GM08714 (cell line): ENCODE measurements at regions not wholly inside any gene's neighbourhood (a gene's known extent, or its start where the extent isn't known, plus 50 kb on each side); places are given as distances from the start of the nearest gene placed in this dataset.
"Not testable (repeated sequence)": the region's sequence is repeated elsewhere in the genome, so short reads cannot be mapped to it uniquely, and the experiment has no call there.

ENCODE experiments used
- H3K4me3 ChIP-seq: fragments of 200-500 bp; sonication (Bioruptor generic); 2 replicates; pipeline ENCODE4 v1.5.1; 2014; ENCODE audit warnings: mild to moderate bottlenecking, low read length, inconsistent platforms
- ZNF274 ChIP-seq: IDR thresholded peaks from 2 replicates; pipeline ENCODE4 v1.6.1; 2012; ENCODE audit warnings: mild to moderate bottlenecking, low read depth, low read length

DNA sequence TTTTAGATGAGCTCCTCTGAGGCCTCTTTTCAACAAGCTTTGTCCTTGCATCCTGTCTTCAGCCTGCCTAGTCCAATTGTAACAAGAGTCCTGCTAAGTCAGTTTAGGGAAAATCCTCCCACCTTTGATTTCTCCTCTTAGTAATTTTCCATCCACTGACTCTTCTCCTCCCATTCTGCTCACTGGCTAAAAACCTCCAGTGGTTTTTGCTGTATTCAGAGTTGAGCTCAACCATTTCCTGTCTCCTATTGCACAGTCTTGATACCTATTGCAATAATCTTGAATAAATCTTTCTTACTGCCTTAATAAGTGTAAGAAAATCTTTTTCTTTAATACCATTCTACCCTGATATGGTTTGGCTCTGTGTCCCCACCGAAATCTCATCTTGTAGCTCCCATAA lies 117.8 kb upstream of the ENPP6 start:
- no peak for TF ChIP-seq ZNF274
- H3K4me3 ChIP-seq = no peak overlapping the region

DNA sequence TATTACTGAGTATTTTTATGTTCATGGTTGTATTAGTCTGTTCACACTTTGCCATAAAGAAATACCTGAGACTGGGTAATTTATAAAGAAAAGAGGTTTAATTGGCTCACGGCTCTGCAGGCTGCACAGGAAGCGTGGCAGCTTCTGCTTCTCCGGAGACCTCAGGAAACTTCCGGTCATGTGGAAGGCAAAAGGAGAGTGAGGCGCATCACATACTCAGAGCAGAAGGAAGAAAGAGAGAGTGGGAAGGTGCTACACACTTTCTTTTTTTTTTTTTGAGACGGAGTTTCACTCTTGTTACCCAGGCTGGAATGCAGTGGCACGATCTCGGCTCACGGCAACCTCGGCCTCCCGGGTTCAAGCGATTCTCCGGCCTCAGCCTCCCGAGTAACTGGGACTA lies 115.8 kb upstream of the ENPP6 start:
- H3K4me3 ChIP-seq = not testable (repeated sequence)

- no peak for TF ChIP-seq ZNF274
- H3K4me3 ChIP-seq = no peak overlapping the region
These were observed 113.8 kb upstream of the ENPP6 start for GRCh38 chr4:184331268-184331995.

GRCh38 chr4:184330517-184331094 lies 112.9 kb upstream of the ENPP6 start:
- H3K4me3 ChIP-seq = not testable (repeated sequence)

GRCh38 chr4:184329659-184330400 lies 112.2 kb upstream of the ENPP6 start:
- TF ChIP-seq ZNF274 = no peak
- H3K4me3 ChIP-seq = no peak overlapping the region

GRCh38 chr4:184329235-184329634 lies 111.6 kb upstream of the ENPP6 start:
- no peak overlapping the region for H3K4me3 ChIP-seq
- no peak for TF ChIP-seq ZNF274

DNA sequence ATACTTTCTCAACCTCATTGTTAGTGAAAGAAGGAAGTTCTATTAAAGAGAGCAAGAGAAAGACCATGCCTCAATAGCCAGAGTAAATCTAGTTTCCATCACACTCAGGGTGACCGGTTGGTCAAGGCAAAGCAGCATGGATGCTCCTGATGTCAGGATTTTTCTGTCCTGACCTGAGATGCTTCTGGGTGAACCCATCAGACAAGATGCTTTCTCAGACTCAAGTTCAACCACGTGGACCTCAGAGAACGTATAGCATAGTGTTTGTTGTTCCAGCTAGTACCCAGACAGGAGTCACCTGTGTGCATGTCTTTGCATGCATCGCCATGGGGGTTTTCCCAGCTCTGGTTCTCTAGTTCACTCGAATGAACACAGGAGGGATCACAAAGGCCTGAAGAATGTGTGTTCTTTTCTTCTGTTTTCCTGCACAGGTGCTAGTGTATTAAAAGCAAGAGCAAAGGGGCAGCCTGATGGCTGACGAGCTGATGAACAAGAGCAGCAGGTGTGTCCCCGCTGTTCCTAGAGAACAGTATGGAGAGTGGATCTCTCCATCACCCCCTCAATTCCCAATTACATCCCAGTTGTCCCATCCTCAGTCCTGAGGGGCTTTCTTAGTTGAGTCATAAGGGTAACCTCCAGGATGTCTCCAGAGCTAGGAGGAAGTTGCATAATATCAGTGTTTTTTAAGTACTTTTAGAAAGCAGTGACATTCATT lies 110.5 kb upstream of the ENPP6 start:
- no peak overlapping the region for H3K4me3 ChIP-seq
- no peak for TF ChIP-seq ZNF274

DNA sequence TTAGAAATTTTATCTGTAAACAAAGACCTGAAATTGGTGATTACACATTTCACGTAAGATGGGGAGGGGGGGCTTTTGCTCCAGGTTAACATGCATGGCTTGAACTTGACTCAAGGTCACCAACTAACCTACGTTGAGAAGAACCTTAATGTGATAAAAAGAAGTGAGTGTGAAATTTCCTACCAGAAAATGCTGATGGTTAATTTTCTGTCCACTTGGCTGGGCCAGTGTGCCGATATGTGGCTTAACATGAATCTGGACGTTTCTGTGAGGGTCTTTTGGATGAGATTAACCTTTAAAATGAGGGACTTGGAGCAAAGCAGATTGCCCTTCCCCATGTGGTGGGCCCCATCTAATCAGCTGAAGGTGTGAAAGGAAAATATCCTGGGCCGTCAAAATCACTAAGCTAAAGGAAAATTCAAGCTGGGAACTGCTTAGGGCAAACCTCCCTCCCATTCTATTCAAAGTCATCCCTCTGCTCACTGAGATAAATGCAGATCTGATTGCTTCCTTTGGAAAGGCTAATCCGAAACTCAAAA lies 107.3 kb upstream of the ENPP6 start:
- no peak overlapping the region for H3K4me3 ChIP-seq
- no peak for TF ChIP-seq ZNF274

DNA sequence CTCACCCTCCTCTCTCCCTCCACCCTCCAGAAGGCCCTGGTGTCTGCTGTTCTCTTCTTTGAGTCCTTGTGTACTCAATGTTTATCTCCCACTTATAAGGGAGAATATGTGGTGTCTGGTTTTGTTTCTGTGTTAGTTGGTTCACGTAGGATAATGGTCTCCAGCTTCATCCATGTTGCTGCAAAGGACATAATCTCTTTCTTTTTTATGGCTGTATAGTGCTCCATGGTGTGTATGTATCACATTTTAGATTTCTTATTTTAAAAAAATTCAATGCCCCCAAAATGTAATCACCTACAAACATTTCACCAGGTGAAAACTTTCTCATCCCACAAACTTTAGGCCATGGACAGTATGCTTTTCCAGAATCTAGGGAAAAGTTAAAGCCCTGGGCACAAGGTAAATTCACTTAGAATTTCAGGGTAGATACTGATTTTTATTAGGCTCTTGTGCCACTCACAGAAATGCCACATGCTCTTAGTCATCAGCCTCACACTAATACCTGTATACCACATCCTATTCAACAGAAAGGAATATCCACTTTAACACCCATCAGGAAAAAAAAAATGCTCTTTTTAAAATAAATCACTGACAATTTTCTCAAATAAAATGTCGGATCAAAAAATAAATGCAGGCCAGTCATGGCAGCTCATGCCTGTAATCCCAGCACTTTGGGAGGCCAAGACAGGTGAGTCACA lies 104.8 kb upstream of the ENPP6 start:
- TF ChIP-seq ZNF274 = no peak
- H3K4me3 ChIP-seq = no peak overlapping the region

- H3K4me3 ChIP-seq = no peak overlapping the region
- no peak for TF ChIP-seq ZNF274
These were observed 103.0 kb upstream of the ENPP6 start for GRCh38 chr4:184320631-184321030.

- TF ChIP-seq ZNF274 = no peak
- H3K4me3 ChIP-seq = no peak overlapping the region
These were observed 101.2 kb upstream of the ENPP6 start for GRCh38 chr4:184318852-184319251.

DNA sequence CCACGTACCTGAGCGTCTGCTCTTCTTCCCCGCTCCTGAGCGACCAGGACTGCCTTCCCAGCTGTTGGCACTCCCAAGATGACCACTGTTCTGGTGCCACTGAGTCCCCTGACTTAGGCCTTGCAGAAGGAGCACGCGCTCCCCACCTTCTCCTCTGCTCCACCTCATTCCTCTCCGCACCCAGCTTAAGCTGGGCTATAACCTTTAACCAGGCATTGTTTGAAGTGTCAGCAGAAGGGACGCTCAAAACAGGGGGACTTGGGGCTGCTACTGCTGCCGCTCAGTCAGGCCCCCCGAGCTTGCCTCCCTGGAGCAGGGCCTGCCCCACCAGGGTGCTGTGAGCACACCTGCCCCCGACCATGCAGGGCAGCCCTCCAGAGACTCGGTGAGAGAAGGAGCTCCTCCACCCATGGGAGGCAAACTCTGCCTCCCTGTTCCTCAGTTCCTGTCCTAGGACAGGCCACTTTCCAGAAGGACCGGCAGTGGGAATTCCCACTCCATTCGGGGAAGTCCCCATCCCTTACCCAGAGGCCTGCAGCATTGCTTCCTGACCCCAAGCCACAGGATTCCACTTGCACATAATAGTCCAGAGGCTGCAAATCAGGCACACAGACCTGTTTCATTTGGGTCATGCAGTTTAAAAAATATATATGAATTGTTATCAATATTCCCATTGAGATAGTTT lies 99.7 kb upstream of the ENPP6 start:
- TF ChIP-seq ZNF274 = no peak
- H3K4me3 ChIP-seq = no peak overlapping the region

- H3K4me3 ChIP-seq = no peak overlapping the region
- TF ChIP-seq ZNF274 = no peak
These were observed 99.1 kb upstream of the ENPP6 start for GRCh38 chr4:184316821-184317220.
